Stromal cell of bone marrow (primary cell): ENCODE measurements at regions not wholly inside any gene's neighbourhood (a gene's known extent, or its start where the extent isn't known, plus 50 kb on each side); places are given as distances from the start of the nearest gene placed in this dataset.
"Not testable (repeated sequence)": the region's sequence is repeated elsewhere in the genome, so short reads cannot be mapped to it uniquely, and the experiment has no call there.

Experiments used
- DNase-seq: peaks from one replicate; pipeline ENCODE4 v3.0.0-alpha.2; 2012; ENCODE audit warnings: low read depth

GRCh38 chr5:23451156-23451555 lies 56.3 kb upstream of the PRDM9 start:
- DNase-seq = no peak

DNA sequence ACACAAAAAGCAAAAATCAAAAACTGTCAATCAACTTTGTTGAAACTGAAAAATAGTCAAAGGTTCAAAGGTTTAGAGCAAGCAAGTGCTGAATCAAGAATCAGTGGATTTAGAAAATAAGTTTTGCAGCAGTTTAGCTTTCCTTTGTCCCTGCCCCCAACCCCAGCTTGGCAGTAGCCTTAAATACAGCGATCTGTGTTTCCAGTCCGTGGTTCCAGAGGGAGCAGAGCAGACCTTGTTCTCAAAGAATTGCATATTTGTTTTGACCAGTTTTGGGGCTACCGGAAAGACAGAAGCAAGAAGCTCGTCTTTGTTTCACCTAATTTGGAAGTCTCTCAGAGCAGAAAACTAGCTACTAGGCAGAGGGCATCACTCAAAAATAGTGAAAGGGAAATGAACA lies 57.2 kb upstream of the PRDM9 start:
- no peak for DNase-seq

DNA sequence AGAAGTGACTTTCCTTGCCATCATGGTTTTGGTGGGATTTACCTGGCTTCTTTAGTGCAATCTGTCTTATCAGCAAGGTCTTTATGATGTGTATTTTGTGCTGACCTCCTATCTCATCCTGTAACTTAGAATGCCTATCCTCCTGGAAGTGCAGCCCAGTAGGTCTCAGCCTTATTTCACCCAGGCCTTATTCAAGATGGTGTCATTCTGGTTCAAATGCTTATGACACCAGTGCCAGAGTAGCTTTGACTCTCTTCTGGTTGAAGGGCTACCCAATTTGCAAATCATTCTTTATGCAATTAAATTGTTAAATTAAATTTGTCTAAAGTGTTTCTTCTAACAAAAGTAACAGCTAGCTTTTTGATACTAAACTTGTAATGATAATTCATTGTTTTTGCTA lies 58.8 kb upstream of the PRDM9 start:
- DNase-seq = no peak

- no peak for DNase-seq
These were observed 61.0 kb upstream of the PRDM9 start for GRCh38 chr5:23446424-23446823.

GRCh38 chr5:23445573-23445972 lies 61.8 kb upstream of the PRDM9 start:
- no peak for DNase-seq

DNA sequence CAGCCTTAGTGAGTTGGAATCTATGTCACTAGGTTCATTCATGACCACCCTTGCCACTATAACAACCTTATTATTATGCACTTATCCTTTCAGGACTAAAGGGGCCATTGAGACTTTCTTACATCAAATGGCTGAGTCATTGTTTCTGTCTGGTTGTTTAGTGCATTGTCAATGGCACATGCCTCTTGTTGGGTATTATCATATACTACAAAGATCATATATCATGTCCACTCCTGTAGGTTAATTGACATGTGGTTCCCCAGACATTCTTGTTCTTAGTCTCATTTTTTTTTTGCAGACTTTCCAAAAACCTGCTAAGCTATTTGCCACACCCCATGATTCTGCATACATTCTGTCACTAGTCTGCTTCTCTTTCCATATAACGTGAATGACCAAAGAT lies 66.7 kb upstream of the PRDM9 start:
- no peak for DNase-seq

DNA sequence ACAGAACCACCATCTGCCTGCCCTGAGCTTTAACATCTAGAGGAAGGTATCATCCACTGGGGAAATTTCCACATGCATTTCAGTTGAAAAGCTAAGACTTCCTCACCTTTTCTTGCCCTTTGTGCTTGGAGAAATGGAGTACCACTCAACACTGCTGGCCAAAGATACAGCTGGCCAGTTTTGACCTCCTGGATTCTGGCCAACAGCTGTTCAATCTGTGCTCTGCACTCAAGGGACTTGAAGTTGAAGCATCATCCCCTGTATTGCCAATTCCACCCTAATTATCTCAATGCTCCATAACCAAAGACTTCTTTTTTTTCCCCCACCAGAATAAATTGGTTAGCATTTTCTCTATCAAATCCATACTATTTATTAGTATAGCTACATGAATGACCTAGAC lies 70.4 kb upstream of the PRDM9 start:
- DNase-seq = no peak

DNA sequence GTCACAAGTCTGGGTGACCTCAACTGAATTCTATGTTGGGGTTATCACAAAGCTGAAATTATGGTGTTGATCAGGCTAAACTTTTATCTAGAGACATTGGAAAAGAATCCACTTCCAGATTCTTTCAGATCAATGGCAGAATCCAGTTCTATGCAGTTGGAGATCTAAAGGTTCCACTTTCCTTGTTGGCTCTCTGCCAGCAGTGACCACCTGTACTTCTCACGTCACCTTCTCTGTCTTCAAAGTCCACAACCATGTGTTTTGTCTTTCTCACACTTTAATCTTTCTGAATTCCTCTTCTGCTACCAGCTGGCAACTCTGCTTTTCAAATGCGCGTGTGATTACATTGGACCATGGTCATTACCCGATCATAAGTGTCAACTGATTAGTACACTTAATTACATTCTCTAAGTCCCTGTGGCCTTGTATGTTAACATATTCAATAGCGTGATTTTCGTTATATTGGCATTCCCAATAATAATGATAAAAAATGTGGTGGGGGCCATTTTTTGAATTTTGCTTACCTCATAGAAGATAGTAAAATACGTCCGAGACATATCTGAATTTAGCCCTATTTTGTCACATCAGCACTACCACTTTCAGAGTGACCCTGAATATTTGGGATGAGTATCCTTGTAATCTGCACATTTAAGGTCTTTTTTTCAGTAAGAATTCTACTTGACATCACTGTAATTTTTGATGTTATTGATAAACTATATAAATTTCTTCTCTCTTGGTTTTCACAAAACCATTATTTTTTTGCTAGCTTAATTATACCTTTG lies 73.7 kb upstream of the PRDM9 start:
- DNase-seq = no peak

- DNase-seq = no peak
These were observed 78.7 kb upstream of the PRDM9 start for GRCh38 chr5:23428705-23429104.

DNA sequence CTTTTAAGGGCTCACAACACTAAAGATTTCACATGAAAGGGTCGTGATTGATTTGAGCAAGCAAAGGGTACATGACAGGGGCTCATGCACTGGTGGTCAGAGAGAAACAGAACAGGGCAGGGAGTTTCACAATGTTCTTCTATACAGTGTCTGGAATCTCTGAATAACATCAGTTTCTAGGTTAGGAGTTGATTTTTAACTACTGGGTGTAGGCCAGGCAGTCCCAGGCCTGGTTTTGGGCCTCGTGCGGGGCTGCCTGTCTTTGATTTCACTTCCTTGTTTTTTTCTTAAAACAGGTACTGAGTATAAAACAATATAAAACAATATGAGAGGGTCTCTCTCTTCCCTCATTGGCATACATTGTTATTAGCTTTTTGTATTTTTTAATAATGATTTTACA lies 87.2 kb upstream of the PRDM9 start:
- not testable (repeated sequence) for DNase-seq

DNA sequence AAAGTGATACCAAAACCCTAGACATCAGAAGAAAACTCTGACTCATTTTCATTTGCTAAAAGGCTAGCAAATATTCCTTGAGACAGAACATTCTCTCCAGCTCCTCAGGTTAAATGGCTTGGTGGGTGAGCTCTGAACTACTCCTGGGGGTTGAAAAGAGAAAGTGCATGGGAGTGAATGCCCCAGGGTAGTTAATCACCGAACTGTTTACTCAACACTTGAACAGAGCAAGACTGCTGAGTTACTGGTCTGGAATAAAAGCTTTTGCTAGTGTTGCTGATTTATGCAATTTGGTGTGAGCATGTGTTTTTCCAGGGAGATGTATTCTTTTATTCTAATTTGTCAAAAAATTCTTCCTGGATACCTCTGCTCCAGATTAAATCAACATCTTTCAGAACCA lies 88.3 kb upstream of the PRDM9 start:
- DNase-seq = no peak

- no peak for DNase-seq
These were observed 94.9 kb upstream of the PRDM9 start for GRCh38 chr5:23412515-23412914.

- no peak for DNase-seq
These were observed 95.4 kb upstream of the PRDM9 start for GRCh38 chr5:23411994-23412393.

GRCh38 chr5:23411200-23411599 lies 96.2 kb upstream of the PRDM9 start:
- DNase-seq = no peak

DNA sequence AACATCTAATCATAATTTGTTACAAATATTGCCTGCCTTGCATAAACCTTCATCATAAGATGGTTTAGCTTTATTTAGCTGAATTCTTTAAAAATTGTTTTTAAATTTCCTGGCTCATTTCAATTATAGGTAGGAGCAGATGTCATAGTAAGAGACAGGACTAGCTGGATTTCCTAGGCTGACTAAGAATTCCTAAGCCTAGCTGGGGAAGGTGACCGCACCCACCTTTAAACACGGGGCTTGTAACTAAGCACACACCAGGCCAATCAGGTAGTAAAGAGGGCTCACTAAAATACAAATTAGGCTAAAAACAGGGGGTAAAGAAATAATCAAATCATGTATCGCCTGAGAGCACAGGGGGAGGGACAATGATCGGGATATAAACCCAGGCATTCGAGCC lies 96.6 kb upstream of the PRDM9 start:
- DNase-seq = not testable (repeated sequence)

- no peak for DNase-seq
These were observed 101.9 kb upstream of the PRDM9 start for GRCh38 chr5:23405316-23406068.

- DNase-seq = no peak
These were observed 104.8 kb upstream of the PRDM9 start for GRCh38 chr5:23402585-23402984.

DNA sequence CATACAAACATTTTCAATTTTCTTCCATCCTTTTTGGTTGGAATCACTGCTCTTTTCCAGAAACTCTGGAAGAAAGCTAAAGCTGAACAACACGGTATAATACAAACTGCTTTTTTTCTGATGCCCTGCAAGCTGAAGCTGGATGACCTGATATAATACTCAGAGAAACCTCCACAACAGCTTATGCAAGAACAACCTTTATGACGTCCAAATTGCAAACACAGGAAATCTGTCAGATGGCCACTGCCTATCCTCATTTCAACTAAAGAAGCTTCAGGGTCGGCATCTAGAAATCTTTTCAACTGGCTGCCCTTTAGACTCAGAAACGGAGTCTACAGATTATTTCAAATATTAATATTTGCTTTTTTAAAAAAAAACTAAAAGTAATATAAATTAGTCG lies 106.5 kb upstream of the PRDM9 start:
- DNase-seq = no peak

GRCh38 chr5:23396346-23396745 lies 111.1 kb upstream of the PRDM9 start:
- no peak for DNase-seq

DNA sequence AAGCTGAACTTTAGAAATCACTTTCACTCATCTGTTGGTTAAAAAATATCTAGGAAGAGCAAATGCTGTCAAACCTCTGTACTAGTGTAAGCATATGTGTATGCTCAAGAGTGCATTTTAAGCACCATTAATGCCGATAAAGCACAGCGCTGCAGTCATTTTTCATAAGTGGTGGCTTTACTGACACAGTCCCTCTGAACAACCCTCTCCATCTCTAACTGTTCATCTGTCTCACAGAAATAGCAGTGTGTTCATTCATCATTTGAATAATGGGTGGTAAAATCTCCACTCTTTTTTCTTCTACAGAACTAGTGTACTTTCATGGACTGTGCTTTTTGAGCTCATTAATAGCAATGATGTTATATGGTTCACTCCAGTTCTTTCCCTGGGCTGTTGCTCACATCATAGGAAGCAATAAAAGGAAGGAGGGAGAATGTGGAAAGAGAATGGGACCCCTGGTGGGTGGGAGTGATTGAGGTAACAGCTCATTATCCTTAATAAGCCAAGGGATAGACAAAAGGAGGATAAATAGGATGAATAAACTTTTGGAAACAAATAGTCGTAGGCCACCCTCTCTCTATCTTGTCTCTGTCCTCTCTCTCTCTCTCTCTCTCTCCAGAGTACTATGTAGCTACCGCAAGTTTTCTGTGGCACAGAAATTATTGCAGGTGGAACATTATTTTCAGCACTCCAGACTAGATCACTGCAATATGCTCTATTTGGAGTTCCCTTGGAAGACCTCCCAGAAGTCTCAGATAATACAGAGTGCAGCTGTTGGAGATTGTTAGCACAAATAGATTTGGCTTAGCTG lies 117.9 kb upstream of the PRDM9 start:
- no peak for DNase-seq

GRCh38 chr5:23385036-23385435 lies 122.4 kb upstream of the PRDM9 start:
- no peak for DNase-seq

GRCh38 chr5:23372177-23372576 lies 135.2 kb upstream of the PRDM9 start:
- no peak for DNase-seq

GRCh38 chr5:23368393-23368792 lies 139.0 kb upstream of the PRDM9 start:
- no peak for DNase-seq
